ENCODE measurements at regions not wholly inside any gene's neighbourhood (a gene's known extent, or its start where the extent isn't known, plus 50 kb on each side); places are given as distances from the start of the nearest gene placed in this dataset.
A peak's percentile ranks its signal among the peaks of the same experiment; 100 is the strongest.

DNA sequence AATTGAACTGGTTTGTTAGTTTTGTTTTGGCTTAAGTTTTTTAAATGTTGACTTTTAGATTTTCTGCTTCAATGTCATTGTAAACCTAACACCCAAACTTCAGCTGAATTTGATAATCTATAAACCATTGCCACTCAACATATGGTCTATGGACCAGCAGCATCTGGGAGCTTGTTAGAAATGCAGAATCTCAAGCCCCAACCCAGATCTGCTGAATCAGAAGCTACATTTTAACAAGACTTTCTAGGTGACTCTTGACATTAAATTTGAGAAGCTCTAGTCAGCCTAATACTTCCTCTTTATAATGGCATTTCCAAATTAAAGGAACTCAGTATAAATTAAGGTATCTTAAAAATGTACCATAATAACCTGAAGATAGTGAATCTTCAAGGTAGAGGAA lies 96.5 kb upstream of the THRB start (continued):
- TF ChIP-seq, protein P1, sequence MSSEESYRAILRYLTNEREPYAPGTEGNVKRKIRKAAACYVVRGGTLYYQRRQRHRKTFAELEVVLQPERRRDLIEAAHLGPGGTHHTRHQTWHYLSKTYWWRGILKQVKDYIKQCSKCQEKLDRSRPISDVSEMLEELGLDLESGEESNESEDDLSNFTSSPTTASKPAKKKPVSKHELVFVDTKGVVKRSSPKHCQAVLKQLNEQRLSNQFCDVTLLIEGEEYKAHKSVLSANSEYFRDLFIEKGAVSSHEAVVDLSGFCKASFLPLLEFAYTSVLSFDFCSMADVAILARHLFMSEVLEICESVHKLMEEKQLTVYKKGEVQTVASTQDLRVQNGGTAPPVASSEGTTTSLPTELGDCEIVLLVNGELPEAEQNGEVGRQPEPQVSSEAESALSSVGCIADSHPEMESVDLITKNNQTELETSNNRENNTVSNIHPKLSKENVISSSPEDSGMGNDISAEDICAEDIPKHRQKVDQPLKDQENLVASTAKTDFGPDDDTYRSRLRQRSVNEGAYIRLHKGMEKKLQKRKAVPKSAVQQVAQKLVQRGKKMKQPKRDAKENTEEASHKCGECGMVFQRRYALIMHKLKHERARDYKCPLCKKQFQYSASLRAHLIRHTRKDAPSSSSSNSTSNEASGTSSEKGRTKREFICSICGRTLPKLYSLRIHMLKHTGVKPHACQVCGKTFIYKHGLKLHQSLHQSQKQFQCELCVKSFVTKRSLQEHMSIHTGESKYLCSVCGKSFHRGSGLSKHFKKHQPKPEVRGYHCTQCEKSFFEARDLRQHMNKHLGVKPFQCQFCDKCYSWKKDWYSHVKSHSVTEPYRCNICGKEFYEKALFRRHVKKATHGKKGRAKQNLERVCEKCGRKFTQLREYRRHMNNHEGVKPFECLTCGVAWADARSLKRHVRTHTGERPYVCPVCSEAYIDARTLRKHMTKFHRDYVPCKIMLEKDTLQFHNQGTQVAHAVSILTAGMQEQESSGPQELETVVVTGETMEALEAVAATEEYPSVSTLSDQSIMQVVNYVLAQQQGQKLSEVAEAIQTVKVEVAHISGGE (CRISPR knock-in tag; IDR thresholded peaks at IDR 0.05) = no peak

DNA sequence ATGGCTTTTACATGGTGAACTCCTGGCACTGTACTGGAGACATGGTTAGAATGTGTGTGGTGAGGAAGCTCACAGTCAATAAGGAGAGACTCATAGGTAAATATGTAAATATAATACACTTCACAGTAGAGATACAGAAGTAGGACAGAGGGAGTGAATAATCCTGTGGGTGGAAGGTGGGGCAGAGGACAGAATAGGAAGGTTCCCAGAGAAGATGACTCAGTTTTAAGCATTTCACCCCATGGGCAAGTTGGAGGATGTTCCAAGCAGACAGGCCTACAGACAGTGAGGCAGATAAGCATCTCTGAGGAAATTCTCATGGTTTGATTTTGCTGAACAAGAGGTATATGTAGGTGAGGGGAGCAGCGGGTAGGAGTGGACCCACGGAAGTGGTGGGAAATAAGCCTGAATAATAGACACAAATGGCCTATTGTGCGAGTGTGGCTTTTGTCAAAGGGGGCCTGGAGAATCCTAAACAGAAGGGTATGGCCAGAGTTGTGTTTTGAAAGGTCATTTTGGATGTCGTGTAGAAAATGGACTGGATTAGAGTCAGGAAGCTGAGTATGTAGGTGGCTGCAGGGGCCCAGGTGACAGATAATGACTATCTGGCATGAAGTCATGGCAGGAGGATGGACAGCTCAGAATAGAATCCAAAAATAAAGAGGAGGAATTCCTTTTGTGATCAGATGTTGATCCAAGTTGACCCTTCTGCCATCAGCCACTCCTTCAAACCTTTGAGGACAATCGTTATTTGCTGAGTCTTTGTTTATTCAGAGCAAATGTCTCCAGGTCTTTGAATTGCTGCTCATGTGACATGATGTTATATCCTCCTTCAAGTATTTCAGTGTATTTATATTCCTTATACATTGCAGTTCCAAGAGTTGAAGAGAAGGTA lies 97.3 kb upstream of the THRB start:
- Histone ChIP-seq H3K4me3 (no peak overlapping the region), H3K27me3 (ENCODE audit: control insufficient read depth in 2 of 2, insufficient read depth in 2 of 2, low read length in 2 of 2) (no peaks in the 10 kb centered on the region; a peak in 1 of 5 replicates), H3K9me3 (replicated peaks; ENCODE audit: control insufficient read depth, insufficient read depth, low read depth, low read length) (no peaks in the 10 kb centered on the region), H3K4me2 (ENCODE audit: insufficient read depth, low read length) (no peak overlapping the region), H3K9ac (ENCODE audit: insufficient read depth in 1 of 2, low read depth in 2 of 2, low read length in 2 of 2) (no peak overlapping the region), H3K9me1 (ENCODE audit: control insufficient read depth, insufficient read depth, low read length) (no peaks in the 10 kb centered on the region), H3K36me3 (ENCODE audit: control insufficient read depth, insufficient read depth, low read length) (no peaks in the 10 kb centered on the region), H3K4me1 (replicated peaks in 1 of 2; ENCODE audit: control insufficient read depth in 2 of 2, insufficient read depth in 2 of 2, low read length in 2 of 2) (no peaks in the 10 kb centered on the region; a peak in 1 of 5 replicates), H4K20me1 (replicated peaks; ENCODE audit: control insufficient read depth, insufficient read depth, low read length) (no peaks in the 10 kb centered on the region), H3K79me2 (ENCODE audit: control insufficient read depth, insufficient read depth, low read length) (no peaks in the 10 kb centered on the region), H3K27ac (ENCODE audit: extremely low read depth, low read depth, low read length) (no peak overlapping the region), H2AFZ (ENCODE audit: low read depth, low read length) (no peak overlapping the region)
- ATAC-seq (no peak), DNase-seq (ENCODE audit: extremely low read depth in 1 of 4, low spot score in 3 of 4) (no peak), FAIRE-seq (no peak)
- intact Hi-C loops (cut with micrococcal nuclease) = no loop called here
- WGBS (ENCODE audit: insufficient coverage, low coverage, missing lambda C conversion rate) = 2% methylated on average over 5 of the region's 5 CpGs
- CTCF ChIA-PET (ENCODE audit: low intra/inter-chr PET ratio) = no interaction called here
- POLR2A ChIA-PET = no interaction called here
- BruUV-seq (replicated peaks) = no TSS peak
- TF ChIP-seq ZNF316 (IDR thresholded peaks at IDR 0.05) = peak; percentile 67
- TF ChIP-seq C11orf30 (IDR thresholded peaks at IDR 0.05; ENCODE audit: low read depth) = 0 out of 2 replicates have a peak, but pooled peaks have one; percentile 16
- TF ChIP-seq, protein P2, sequence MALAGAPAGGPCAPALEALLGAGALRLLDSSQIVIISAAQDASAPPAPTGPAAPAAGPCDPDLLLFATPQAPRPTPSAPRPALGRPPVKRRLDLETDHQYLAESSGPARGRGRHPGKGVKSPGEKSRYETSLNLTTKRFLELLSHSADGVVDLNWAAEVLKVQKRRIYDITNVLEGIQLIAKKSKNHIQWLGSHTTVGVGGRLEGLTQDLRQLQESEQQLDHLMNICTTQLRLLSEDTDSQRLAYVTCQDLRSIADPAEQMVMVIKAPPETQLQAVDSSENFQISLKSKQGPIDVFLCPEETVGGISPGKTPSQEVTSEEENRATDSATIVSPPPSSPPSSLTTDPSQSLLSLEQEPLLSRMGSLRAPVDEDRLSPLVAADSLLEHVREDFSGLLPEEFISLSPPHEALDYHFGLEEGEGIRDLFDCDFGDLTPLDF (CRISPR knock-in tag; IDR thresholded peaks at IDR 0.05) = no peak
- no peak for TF ChIP-seq WHSC1 (IDR thresholded peaks at IDR 0.05; ENCODE audit: low read length)
- 0 out of 2 replicates have a peak, but pooled peaks have one; percentile 10 for TF ChIP-seq EGR1 (conservative IDR thresholded peaks at IDR 0.05)
- TF ChIP-seq, protein P3, sequence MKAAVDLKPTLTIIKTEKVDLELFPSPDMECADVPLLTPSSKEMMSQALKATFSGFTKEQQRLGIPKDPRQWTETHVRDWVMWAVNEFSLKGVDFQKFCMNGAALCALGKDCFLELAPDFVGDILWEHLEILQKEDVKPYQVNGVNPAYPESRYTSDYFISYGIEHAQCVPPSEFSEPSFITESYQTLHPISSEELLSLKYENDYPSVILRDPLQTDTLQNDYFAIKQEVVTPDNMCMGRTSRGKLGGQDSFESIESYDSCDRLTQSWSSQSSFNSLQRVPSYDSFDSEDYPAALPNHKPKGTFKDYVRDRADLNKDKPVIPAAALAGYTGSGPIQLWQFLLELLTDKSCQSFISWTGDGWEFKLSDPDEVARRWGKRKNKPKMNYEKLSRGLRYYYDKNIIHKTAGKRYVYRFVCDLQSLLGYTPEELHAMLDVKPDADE (conservative IDR thresholded peaks at IDR 0.05; ENCODE audit: control insufficient read depth, low read depth, low read length) = no peak
- TF ChIP-seq, protein P4, sequence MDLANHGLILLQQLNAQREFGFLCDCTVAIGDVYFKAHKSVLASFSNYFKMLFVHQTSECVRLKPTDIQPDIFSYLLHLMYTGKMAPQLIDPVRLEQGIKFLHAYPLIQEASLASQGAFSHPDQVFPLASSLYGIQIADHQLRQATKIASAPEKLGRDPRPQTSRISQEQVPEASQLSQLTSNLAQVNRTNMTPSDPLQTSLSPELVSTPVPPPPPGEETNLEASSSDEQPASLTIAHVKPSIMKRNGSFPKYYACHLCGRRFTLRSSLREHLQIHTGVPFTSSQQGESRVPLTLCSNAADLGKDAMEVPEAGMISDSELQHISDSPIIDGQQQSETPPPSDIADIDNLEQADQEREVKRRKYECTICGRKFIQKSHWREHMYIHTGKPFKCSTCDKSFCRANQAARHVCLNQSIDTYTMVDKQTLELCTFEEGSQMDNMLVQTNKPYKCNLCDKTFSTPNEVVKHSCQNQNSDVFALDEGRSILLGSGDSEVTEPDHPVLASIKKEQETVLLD (IDR thresholded peaks at IDR 0.05) = no peak
- no peak for TF ChIP-seq ZFX (CRISPR knock-in tag; IDR thresholded peaks at IDR 0.05)
- TF ChIP-seq FUS (optimal IDR thresholded peaks at IDR 0.05; ENCODE audit: low read depth, low read length) = no peak
- in situ Hi-C loops (cut with MboI) = no loop called here

Measured in K562 (cell line).